ENCODE measurements at regions not wholly inside any gene's neighbourhood (a gene's known extent, or its start where the extent isn't known, plus 50 kb on each side); places are given as distances from the start of the nearest gene placed in this dataset.

- no peak for DNase-seq
- intact Hi-C loops (cut with DNase I) = no loop called here
- 71 to 76% methylated on average over 6 of the region's 6 CpGs for WGBS, 2 donors
Observed at GRCh38 chr7:68399991-68400590, 1198.2 kb upstream of the AUTS2 start.

DNA sequence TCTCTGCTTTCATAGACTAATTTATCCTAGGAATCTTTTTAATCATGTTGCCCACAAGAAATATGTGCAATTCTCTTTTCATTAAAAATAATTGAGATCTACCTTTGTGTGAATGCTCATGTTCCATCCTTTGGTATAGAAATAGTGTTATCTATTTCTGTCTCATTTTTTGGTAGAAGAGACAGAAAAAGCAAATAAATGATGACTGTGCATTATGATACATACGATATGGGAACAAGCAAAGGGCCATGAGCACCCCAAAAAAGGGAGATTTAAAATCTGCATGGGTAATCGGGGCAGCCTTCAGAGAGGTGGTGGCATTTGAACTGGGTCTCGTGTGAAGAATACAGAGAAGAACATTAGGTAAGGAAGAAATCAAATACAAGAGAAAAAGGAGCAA, 1197.5 kb upstream of the AUTS2 start:
- TF ChIP-seq, protein P1, sequence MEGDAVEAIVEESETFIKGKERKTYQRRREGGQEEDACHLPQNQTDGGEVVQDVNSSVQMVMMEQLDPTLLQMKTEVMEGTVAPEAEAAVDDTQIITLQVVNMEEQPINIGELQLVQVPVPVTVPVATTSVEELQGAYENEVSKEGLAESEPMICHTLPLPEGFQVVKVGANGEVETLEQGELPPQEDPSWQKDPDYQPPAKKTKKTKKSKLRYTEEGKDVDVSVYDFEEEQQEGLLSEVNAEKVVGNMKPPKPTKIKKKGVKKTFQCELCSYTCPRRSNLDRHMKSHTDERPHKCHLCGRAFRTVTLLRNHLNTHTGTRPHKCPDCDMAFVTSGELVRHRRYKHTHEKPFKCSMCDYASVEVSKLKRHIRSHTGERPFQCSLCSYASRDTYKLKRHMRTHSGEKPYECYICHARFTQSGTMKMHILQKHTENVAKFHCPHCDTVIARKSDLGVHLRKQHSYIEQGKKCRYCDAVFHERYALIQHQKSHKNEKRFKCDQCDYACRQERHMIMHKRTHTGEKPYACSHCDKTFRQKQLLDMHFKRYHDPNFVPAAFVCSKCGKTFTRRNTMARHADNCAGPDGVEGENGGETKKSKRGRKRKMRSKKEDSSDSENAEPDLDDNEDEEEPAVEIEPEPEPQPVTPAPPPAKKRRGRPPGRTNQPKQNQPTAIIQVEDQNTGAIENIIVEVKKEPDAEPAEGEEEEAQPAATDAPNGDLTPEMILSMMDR (IDR thresholded peaks at IDR 0.05) = no peak
- no peak for TF ChIP-seq POLR2A (IDR thresholded peaks at IDR 0.05)
- DNase-seq = no peak
- Histone ChIP-seq H3K27me3 (no peaks in the 10 kb centered on the region), H3K27ac (no peak overlapping the region), H3K4me1 (no peaks in the 10 kb centered on the region), H3K9me3 (no peaks in the 10 kb centered on the region), H3K4me3 (replicated peaks in 1 of 3) (no peak overlapping the region), H3K36me3 (no peaks in the 10 kb centered on the region)
- WGBS, 2 donors = 91 to 95% methylated on average over 3 of the region's 3 CpGs
- intact Hi-C loops (cut with DNase I) = no loop called here

More at GRCh38 chr7:68399991-68400590, 1198.2 kb upstream of the AUTS2 start:
- TF ChIP-seq POLR2A (IDR thresholded peaks at IDR 0.05) = no peak
- TF ChIP-seq, protein P1 (IDR thresholded peaks at IDR 0.05) = no peak
- Histone ChIP-seq H3K27ac (no peak overlapping the region), H3K9me3 (no peaks in the 10 kb centered on the region), H3K4me1 (no peaks in the 10 kb centered on the region), H3K27me3 (no peaks in the 10 kb centered on the region), H3K36me3 (no peaks in the 10 kb centered on the region), H3K4me3 (replicated peaks in 1 of 3) (no peak overlapping the region)

GRCh38 chr7:68401313-68401712, 1197.0 kb upstream of the AUTS2 start:
- TF ChIP-seq POLR2A (IDR thresholded peaks at IDR 0.05) = no peak
- TF ChIP-seq, protein P1 (IDR thresholded peaks at IDR 0.05) = no peak
- H3K4me1 ChIP-seq = no peaks in the 10 kb centered on the region
- H3K36me3 ChIP-seq = no peaks in the 10 kb centered on the region
- no peak for DNase-seq
- no peaks in the 10 kb centered on the region for H3K27me3 ChIP-seq
- intact Hi-C loops (cut with DNase I) = no loop called here
- no peak overlapping the region for H3K4me3 ChIP-seq (replicated peaks in 1 of 3)
- no peaks in the 10 kb centered on the region for H3K9me3 ChIP-seq
- no peak overlapping the region for H3K27ac ChIP-seq
- WGBS, 2 donors = 84 to 87% methylated on average over 2 of the region's 2 CpGs

GRCh38 chr7:68406480-68406879, 1191.8 kb upstream of the AUTS2 start:
- no peak overlapping the region for H3K4me3 ChIP-seq (replicated peaks in 1 of 3)
- DNase-seq = no peak
- no peak overlapping the region for H3K27ac ChIP-seq
- H3K9me3 ChIP-seq = no peaks in the 10 kb centered on the region
- no peak for TF ChIP-seq POLR2A (IDR thresholded peaks at IDR 0.05)
- TF ChIP-seq, protein P1 (IDR thresholded peaks at IDR 0.05) = no peak
- H3K27me3 ChIP-seq = no peaks in the 10 kb centered on the region
- no peaks in the 10 kb centered on the region for H3K36me3 ChIP-seq
- intact Hi-C loops (cut with DNase I) = no loop called here
- H3K4me1 ChIP-seq = no peaks in the 10 kb centered on the region
- WGBS, 2 donors = 71 to 73% methylated on average over 4 of the region's 4 CpGs

- DNase-seq = no peak
- no peaks in the 10 kb centered on the region for H3K27me3 ChIP-seq
- H3K9me3 ChIP-seq = no peaks in the 10 kb centered on the region
- H3K4me3 ChIP-seq (replicated peaks in 1 of 3) = no peak overlapping the region
- no peaks in the 10 kb centered on the region for H3K36me3 ChIP-seq
- H3K27ac ChIP-seq = no peak overlapping the region
- intact Hi-C loops (cut with DNase I) = no loop called here
- no peak for TF ChIP-seq POLR2A (IDR thresholded peaks at IDR 0.05)
- TF ChIP-seq, protein P1 (IDR thresholded peaks at IDR 0.05) = no peak
- no peaks in the 10 kb centered on the region for H3K4me1 ChIP-seq
Observed at GRCh38 chr7:68407460-68407859, 1190.8 kb upstream of the AUTS2 start.
